ENCODE measurements at regions not wholly inside any gene's neighbourhood (a gene's known extent, or its start where the extent isn't known, plus 50 kb on each side); places are given as distances from the start of the nearest gene placed in this dataset.

DNA sequence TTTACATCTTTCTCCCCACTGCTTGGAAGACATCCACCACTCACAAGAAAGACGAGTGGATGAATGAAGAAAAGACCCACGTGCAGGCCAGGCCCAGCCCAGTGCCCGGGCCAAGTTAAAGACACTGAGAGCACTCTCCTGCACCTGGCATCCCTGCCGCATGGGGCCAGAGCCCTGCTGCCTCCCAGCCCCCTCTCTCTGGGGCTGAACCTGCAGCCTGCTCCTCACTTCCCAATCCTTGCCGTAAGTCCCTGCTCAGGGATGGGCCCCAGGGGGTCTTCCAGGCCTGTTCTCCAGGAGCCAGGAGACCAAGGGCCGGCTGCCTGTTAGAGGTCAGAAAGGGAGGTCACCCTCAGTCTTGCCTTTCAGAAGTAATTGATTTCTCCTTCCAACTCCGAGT lies 168.5 kb upstream of the ZC3H12A start:
- TF ChIP-seq, protein P1, sequence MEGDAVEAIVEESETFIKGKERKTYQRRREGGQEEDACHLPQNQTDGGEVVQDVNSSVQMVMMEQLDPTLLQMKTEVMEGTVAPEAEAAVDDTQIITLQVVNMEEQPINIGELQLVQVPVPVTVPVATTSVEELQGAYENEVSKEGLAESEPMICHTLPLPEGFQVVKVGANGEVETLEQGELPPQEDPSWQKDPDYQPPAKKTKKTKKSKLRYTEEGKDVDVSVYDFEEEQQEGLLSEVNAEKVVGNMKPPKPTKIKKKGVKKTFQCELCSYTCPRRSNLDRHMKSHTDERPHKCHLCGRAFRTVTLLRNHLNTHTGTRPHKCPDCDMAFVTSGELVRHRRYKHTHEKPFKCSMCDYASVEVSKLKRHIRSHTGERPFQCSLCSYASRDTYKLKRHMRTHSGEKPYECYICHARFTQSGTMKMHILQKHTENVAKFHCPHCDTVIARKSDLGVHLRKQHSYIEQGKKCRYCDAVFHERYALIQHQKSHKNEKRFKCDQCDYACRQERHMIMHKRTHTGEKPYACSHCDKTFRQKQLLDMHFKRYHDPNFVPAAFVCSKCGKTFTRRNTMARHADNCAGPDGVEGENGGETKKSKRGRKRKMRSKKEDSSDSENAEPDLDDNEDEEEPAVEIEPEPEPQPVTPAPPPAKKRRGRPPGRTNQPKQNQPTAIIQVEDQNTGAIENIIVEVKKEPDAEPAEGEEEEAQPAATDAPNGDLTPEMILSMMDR (IDR thresholded peaks at IDR 0.05; ENCODE audit: extremely low read depth, insufficient read depth, missing control alignments): no peak
- DNase-seq (ENCODE audit: low spot score): no peak
- in situ Hi-C loops (cut with MboI; ENCODE audit: low pct_unique_long_range_greater_than_20kb, low sequenced_read_pairs, unreplicated experiment): no loop called here

DNA sequence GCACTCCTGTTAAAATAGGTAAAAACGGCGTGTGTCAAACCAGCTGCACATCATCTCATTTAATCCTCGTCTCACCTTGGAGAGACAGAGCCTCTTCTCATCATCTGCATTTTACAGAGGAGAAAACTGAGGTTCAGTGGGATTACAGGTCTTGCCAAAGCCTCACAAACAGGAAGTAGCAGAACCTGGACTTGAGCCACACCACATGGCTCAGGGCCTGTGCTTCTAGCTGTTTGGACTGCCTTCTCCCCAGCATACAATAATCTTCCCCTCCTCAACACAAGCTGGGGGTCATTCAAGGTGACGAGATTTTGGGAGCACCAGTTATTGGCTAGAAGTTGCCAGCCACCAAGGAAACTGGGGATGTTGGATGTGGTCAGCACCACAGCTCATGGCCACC lies 167.9 kb upstream of the ZC3H12A start:
- in situ Hi-C loops (cut with MboI; ENCODE audit: low pct_unique_long_range_greater_than_20kb, low sequenced_read_pairs, unreplicated experiment): no loop called here

DNA sequence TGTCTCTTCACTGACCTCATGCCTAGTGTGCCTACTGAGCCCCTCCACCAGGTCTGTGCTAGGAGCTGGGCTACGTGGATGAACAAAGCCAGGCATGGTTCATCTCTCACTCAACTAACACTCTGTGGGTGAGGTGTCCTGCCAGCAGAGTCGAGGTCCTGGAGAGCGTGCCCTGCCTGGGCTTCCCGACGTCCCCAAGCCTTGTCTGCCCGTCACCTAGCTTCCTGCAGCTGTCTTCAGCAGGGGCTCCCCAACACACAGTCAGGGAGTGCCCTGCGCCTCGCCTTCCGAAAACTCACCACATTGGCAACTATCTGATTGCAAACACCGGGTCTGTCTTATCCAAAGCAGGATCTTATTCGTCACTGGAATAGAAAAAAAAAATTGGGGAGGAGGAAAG lies 167.5 kb upstream of the ZC3H12A start:
- no peak for DNase-seq (ENCODE audit: low spot score)
- TF ChIP-seq, protein P1 (IDR thresholded peaks at IDR 0.05; ENCODE audit: extremely low read depth, insufficient read depth, missing control alignments): no peak
- in situ Hi-C loops (cut with MboI; ENCODE audit: low pct_unique_long_range_greater_than_20kb, low sequenced_read_pairs, unreplicated experiment): no loop called here

More for the DNA sequence above, 167.9 kb upstream of the ZC3H12A start:
- TF ChIP-seq, protein P1 (IDR thresholded peaks at IDR 0.05; ENCODE audit: extremely low read depth, insufficient read depth, missing control alignments): no peak
- DNase-seq (ENCODE audit: low spot score): no peak

DNA sequence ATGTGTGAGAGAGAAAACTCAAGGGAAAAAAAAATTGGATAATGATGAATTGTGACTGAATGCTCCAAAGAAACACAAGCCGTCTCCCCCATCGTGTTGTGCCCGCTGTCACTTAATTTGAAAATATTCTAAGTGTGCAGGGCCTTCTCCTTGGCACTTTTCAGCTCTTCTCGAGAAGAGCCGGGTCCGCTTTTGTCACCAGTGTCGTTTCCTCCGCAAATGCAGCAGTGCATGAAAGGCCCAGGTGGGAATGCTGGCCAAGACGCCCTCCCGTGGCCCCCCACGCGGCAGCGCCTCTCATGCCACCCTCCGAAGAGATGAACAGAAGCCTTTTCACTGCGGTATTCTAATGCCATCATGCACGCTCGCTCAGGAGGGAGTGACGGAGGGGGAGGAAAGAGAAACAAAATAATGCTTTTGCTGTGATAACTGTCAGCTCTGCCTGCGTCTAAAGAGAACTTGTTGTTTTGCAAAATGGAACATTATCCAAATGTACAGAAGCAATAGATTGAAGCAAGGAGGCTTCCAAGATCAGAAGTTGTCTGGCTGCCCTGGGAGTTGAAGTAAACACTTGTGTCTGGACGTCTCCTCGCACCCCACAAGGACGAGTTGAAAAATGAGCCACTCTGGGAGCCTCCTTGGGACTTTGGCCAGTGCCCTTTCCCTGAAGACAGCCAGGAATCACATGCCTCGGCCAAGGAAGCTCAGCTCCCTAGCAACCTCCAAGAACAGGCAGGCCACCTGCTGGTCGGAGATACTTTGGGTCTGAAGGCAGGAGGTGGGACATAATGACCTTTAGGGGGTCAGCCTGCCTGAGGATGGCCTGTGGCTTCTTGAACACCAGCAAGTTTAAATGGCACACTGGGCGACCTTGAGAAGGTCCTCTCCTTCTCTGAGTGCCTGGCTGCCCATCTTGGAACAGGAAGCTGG lies 166.1 kb upstream of the ZC3H12A start:
- no peak for DNase-seq (ENCODE audit: low spot score)
- in situ Hi-C loops (cut with MboI; ENCODE audit: low pct_unique_long_range_greater_than_20kb, low sequenced_read_pairs, unreplicated experiment): no loop called here
- TF ChIP-seq, protein P1 (IDR thresholded peaks at IDR 0.05; ENCODE audit: extremely low read depth, insufficient read depth, missing control alignments): no peak

DNA sequence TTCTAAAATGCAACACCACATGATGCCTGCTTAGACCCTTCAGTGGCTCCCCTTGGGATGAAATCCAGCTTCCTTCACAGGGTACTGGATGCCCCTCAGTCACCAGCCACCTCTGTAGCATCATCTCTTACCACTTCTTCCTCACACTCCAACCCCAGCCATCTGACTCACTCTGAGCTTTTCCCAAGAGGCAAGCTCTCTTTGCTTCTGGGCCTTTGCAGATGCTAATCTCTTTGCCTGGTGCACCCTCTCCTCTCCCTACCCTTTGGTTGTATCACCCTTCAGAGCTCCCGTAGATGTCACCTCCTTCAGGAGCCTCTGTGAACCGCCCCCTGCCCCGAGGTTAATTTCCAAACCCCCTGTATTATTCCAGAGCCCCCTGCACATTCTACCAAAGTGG lies 164.8 kb upstream of the ZC3H12A start:
- TF ChIP-seq, protein P1 (IDR thresholded peaks at IDR 0.05; ENCODE audit: extremely low read depth, insufficient read depth, missing control alignments): no peak
- in situ Hi-C loops (cut with MboI; ENCODE audit: low pct_unique_long_range_greater_than_20kb, low sequenced_read_pairs, unreplicated experiment): no loop called here
- no peak for DNase-seq (ENCODE audit: low spot score)

DNA sequence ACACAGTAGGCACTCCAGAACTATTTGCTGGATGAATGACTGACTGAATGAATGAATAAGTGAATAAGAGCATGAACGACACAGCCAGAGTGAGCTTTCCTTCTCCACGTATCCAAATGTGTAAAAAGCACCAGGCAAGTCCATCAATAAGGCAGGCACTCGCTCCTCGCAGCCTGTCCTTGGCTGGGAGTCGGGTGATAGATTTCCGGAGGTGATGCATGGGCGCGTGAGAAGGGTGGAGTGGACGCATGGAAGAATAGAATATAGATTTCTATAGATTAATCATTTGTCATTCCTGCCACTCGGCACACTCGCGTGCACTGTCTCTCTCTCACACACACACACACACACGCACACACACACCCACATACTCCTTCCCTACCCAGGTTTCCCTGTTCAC lies 164.3 kb upstream of the ZC3H12A start:
- DNase-seq (ENCODE audit: low spot score): no peak
- TF ChIP-seq, protein P1 (IDR thresholded peaks at IDR 0.05; ENCODE audit: extremely low read depth, insufficient read depth, missing control alignments): no peak
- in situ Hi-C loops (cut with MboI; ENCODE audit: low pct_unique_long_range_greater_than_20kb, low sequenced_read_pairs, unreplicated experiment): no loop called here

Measured in GM13977 (cell line).